ENCODE measurements at regions not wholly inside any gene's neighbourhood (a gene's known extent, or its start where the extent isn't known, plus 50 kb on each side); places are given as distances from the start of the nearest gene placed in this dataset.

DNA sequence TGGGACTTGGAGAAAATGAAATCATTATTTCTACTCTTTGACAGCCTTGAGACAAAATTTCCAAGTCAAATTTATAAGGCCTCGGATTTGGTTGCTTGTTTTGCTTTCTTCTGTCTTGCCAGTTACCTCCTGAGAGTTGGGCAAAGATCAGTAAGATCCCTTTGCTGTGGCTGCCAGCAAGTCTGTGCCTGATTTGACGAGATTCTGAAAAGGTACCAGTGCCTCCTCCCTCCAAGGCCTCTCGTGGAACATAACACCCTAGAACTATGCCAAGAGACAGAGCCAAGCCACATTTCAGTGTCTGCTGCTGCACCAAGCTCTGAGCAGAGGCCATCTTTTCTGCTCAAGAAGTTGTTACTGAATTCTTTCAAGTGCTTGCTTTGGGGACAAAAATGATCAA, 61.0 kb downstream of the GTPBP8 start:
- Mint-ChIP-seq H3K4me1 (peaks cover 0 to 6% (median 4%) of the 10 kb centered on the region in 3 donors), H3K9me3 (no peaks in the 10 kb centered on the region), H3K4me3 (peak overlapping the region in 1 of 4 donors; percentile 58), H3K27me3 (no peaks in the 10 kb centered on the region), H3K36me3 (peaks cover 1% of the 10 kb centered on the region), H3K27ac (no peak overlapping the region)

- Mint-ChIP-seq H3K9me3 (no peaks in the 10 kb centered on the region), H3K4me1 (peaks cover 0 to 11% (median 11%) of the 10 kb centered on the region in 3 donors), H3K27ac (no peak overlapping the region), H3K4me3 (no peak overlapping the region), H3K27me3 (no peaks in the 10 kb centered on the region), H3K36me3 (peaks cover 3% of the 10 kb centered on the region)
Observed at GRCh38 chr3:113053169-113053568, 62.4 kb downstream of the GTPBP8 start.

GRCh38 chr3:113054552-113054951, 63.8 kb downstream of the GTPBP8 start:
- H3K27ac Mint-ChIP-seq: no peak overlapping the region
- peaks cover 3% of the 10 kb centered on the region for H3K36me3 Mint-ChIP-seq
- no peaks in the 10 kb centered on the region for H3K27me3 Mint-ChIP-seq
- H3K4me1 Mint-ChIP-seq: peaks cover 0 to 11% (median 11%) of the 10 kb centered on the region in 3 donors
- H3K9me3 Mint-ChIP-seq: no peaks in the 10 kb centered on the region
- no peak overlapping the region for H3K4me3 Mint-ChIP-seq

DNA sequence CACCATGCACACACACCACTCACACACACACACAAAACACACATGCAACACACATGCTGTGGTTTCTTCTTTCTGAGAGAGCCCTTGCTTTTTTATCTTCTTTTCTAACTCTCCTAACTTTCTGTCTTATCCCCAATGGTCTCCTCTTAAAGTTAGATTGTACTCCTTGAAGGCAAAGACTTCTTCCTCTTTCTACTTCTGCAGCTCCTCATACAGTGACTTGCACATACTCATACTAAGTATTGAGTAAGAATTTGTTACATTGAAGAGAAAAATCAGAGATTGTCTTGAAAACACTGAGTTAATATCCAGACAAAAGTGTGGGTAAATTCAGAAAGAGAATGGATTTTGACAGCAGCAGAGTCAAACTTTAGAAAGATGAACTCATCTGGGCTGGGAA, 64.4 kb downstream of the GTPBP8 start:
- no peak overlapping the region for H3K4me3 Mint-ChIP-seq
- no peaks in the 10 kb centered on the region for H3K9me3 Mint-ChIP-seq
- no peaks in the 10 kb centered on the region for H3K27me3 Mint-ChIP-seq
- no peak overlapping the region for H3K27ac Mint-ChIP-seq
- peaks cover 0 to 11% (median 11%) of the 10 kb centered on the region in 3 donors for H3K4me1 Mint-ChIP-seq
- H3K36me3 Mint-ChIP-seq: peaks cover 3% of the 10 kb centered on the region

GRCh38 chr3:113055961-113056360, 65.2 kb downstream of the GTPBP8 start:
- H3K4me3 Mint-ChIP-seq: no peak overlapping the region
- no peaks in the 10 kb centered on the region for H3K27me3 Mint-ChIP-seq
- H3K36me3 Mint-ChIP-seq: peaks cover 3% of the 10 kb centered on the region
- H3K27ac Mint-ChIP-seq: no peak overlapping the region
- peaks cover 0 to 11% (median 9%) of the 10 kb centered on the region in 3 donors for H3K4me1 Mint-ChIP-seq
- H3K9me3 Mint-ChIP-seq: no peaks in the 10 kb centered on the region

GRCh38 chr3:113057117-113057516, 66.3 kb downstream of the GTPBP8 start:
- Mint-ChIP-seq H3K4me3 (peak overlapping the region in 2 of 4 donors; percentile 35 to 53), H3K9me3 (no peaks in the 10 kb centered on the region), H3K36me3 (peaks cover 10% of the 10 kb centered on the region), H3K27ac (no peak overlapping the region), H3K4me1 (peaks cover 0 to 7% (median 6%) of the 10 kb centered on the region in 3 donors), H3K27me3 (no peaks in the 10 kb centered on the region)

DNA sequence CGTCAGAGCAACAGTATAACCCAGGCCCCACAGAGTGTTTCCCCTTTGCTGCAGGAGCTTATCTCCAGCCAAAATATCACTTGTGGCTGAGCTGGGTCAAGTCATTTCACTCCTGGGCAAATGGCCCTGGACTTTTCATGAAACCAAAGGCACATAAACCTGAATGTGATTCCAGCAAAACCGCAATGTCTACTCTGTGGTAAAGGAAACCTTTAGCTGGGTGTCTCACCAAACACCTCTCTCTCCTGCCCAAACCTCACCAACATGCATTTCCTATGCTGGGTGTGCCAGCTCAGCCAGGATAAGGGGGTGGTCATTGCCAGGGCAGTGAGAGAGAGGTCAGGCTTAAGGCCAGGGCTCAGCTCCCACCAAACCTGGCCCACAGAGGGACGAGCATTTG, 67.4 kb downstream of the GTPBP8 start:
- peaks cover 19% of the 10 kb centered on the region for H3K36me3 Mint-ChIP-seq
- H3K9me3 Mint-ChIP-seq: peaks cover 0 to 2% (median 0%) of the 10 kb centered on the region in 3 donors
- H3K4me3 Mint-ChIP-seq: no peak overlapping the region
- peaks cover 0 to 7% (median 6%) of the 10 kb centered on the region in 3 donors for H3K4me1 Mint-ChIP-seq
- H3K27me3 Mint-ChIP-seq: no peaks in the 10 kb centered on the region
- H3K27ac Mint-ChIP-seq: no peak overlapping the region

GRCh38 chr3:113062705-113063104, 71.9 kb downstream of the GTPBP8 start:
- Mint-ChIP-seq H3K4me3 (no peak overlapping the region), H3K27ac (no peak overlapping the region), H3K27me3 (no peaks in the 10 kb centered on the region), H3K36me3 (peaks cover 42% of the 10 kb centered on the region), H3K4me1 (no peaks in the 10 kb centered on the region), H3K9me3 (peaks cover 0 to 5% (median 2%) of the 10 kb centered on the region in 3 donors)

GRCh38 chr3:113063126-113063894, 72.5 kb downstream of the GTPBP8 start:
- Mint-ChIP-seq H3K27ac (no peak overlapping the region), H3K9me3 (peaks cover 0 to 5% (median 2%) of the 10 kb centered on the region in 3 donors), H3K27me3 (no peaks in the 10 kb centered on the region), H3K4me3 (no peak overlapping the region), H3K36me3 (peaks cover 42% of the 10 kb centered on the region), H3K4me1 (no peaks in the 10 kb centered on the region)

- no peaks in the 10 kb centered on the region for H3K27me3 Mint-ChIP-seq
Observed at GRCh38 chr3:113064183-113064582, 73.4 kb downstream of the GTPBP8 start.

GRCh38 chr3:113065336-113065735, 74.6 kb downstream of the GTPBP8 start:
- no peak overlapping the region for H3K27ac Mint-ChIP-seq
- H3K9me3 Mint-ChIP-seq: peaks cover 2 to 5% (median 2%) of the 10 kb centered on the region in 3 donors
- no peaks in the 10 kb centered on the region for H3K4me1 Mint-ChIP-seq
- no peak overlapping the region for H3K4me3 Mint-ChIP-seq
- H3K36me3 Mint-ChIP-seq: peaks cover 42% of the 10 kb centered on the region
- H3K27me3 Mint-ChIP-seq: no peaks in the 10 kb centered on the region

More at GRCh38 chr3:113064183-113064582, 73.4 kb downstream of the GTPBP8 start:
- H3K9me3 Mint-ChIP-seq: peaks cover 2 to 5% (median 2%) of the 10 kb centered on the region in 3 donors
- no peaks in the 10 kb centered on the region for H3K4me1 Mint-ChIP-seq
- no peak overlapping the region for H3K27ac Mint-ChIP-seq
- H3K4me3 Mint-ChIP-seq: no peak overlapping the region
- peaks cover 42% of the 10 kb centered on the region for H3K36me3 Mint-ChIP-seq

- Mint-ChIP-seq H3K4me3 (no peak overlapping the region), H3K9me3 (peaks cover 0 to 5% (median 2%) of the 10 kb centered on the region in 3 donors), H3K4me1 (no peaks in the 10 kb centered on the region), H3K36me3 (peaks cover 30% of the 10 kb centered on the region), H3K27me3 (no peaks in the 10 kb centered on the region), H3K27ac (no peak overlapping the region)
Observed at GRCh38 chr3:113070072-113070640, 79.4 kb downstream of the GTPBP8 start.

DNA sequence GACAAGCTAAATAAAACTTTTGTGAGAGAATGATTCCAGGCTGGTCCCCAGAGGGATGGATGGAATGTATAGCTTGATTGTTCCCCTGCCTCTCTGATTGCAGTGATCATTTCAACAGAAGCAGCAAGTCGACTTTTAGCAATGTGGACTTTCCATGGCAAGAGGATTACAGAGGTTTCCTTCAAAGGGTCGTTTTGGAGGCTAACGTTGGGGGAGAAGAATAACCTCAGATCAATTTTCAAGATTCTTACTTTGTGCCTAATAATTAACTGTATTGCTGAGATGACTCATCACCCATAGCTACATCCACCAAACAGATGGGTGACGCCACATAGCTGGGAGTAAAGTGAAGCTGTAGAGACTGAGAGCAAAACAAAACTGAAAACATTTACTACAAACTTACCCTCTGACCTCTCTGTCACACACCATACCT, 79.9 kb downstream of the GTPBP8 start:
- peaks cover 30% of the 10 kb centered on the region for H3K36me3 Mint-ChIP-seq
- H3K4me3 Mint-ChIP-seq: no peak overlapping the region
- no peaks in the 10 kb centered on the region for H3K4me1 Mint-ChIP-seq
- peaks cover 0 to 5% (median 2%) of the 10 kb centered on the region in 3 donors for H3K9me3 Mint-ChIP-seq
- no peak overlapping the region for H3K27ac Mint-ChIP-seq
- H3K27me3 Mint-ChIP-seq: no peaks in the 10 kb centered on the region

GRCh38 chr3:113075588-113075987, 84.8 kb downstream of the GTPBP8 start:
- H3K4me3 Mint-ChIP-seq: no peak overlapping the region
- H3K27me3 Mint-ChIP-seq: no peaks in the 10 kb centered on the region
- peaks cover 14% of the 10 kb centered on the region for H3K36me3 Mint-ChIP-seq
- H3K4me1 Mint-ChIP-seq: peaks cover 6 to 15% (median 13%) of the 10 kb centered on the region in 3 donors
- no peaks in the 10 kb centered on the region for H3K9me3 Mint-ChIP-seq
- no peak overlapping the region for H3K27ac Mint-ChIP-seq

GRCh38 chr3:113079218-113079961, 88.6 kb downstream of the GTPBP8 start:
- Mint-ChIP-seq H3K4me1 (peaks cover 6 to 15% (median 13%) of the 10 kb centered on the region in 3 donors), H3K4me3 (peak overlapping the region; percentile 1 to 71 (median 51)), H3K27me3 (no peaks in the 10 kb centered on the region), H3K36me3 (peaks cover 7% of the 10 kb centered on the region), H3K27ac (peak overlapping the region; percentile 9 to 29 (median 15)), H3K9me3 (no peaks in the 10 kb centered on the region)
